ENCODE measurements at regions not wholly inside any gene's neighbourhood (a gene's known extent, or its start where the extent isn't known, plus 50 kb on each side); places are given as distances from the start of the nearest gene placed in this dataset.

GRCh38 chr9:38313421-38313820, 79.1 kb upstream of the ALDH1B1 start:
- Histone ChIP-seq H4K20me1 (ENCODE audit: insufficient read depth, poor library complexity, severe bottlenecking) (no peaks in the 10 kb centered on the region), H3K9me3 (ENCODE audit: low read depth) (no peaks in the 10 kb centered on the region), H3K4me2 (no peak overlapping the region), H3K9me2 (replicated peaks; ENCODE audit: insufficient read depth) (no peaks in the 10 kb centered on the region), H2AFZ (no peak overlapping the region), H3K27me3 (no peaks in the 10 kb centered on the region), H3K4me3 (no peak overlapping the region), H3K36me3 (replicated peaks; ENCODE audit: insufficient read depth, low read depth) (no peaks in the 10 kb centered on the region), H3K27ac (no peak overlapping the region), H3K4me1 (ENCODE audit: insufficient read depth) (peaks cover 27% of the 10 kb centered on the region), H3K79me2 (no peaks in the 10 kb centered on the region)
- TF ChIP-seq EZH2 (IDR thresholded peaks at IDR 0.05; ENCODE audit: borderline replicate concordance), result no peak
- TF ChIP-seq, protein P1, sequence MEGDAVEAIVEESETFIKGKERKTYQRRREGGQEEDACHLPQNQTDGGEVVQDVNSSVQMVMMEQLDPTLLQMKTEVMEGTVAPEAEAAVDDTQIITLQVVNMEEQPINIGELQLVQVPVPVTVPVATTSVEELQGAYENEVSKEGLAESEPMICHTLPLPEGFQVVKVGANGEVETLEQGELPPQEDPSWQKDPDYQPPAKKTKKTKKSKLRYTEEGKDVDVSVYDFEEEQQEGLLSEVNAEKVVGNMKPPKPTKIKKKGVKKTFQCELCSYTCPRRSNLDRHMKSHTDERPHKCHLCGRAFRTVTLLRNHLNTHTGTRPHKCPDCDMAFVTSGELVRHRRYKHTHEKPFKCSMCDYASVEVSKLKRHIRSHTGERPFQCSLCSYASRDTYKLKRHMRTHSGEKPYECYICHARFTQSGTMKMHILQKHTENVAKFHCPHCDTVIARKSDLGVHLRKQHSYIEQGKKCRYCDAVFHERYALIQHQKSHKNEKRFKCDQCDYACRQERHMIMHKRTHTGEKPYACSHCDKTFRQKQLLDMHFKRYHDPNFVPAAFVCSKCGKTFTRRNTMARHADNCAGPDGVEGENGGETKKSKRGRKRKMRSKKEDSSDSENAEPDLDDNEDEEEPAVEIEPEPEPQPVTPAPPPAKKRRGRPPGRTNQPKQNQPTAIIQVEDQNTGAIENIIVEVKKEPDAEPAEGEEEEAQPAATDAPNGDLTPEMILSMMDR (IDR thresholded peaks at IDR 0.05; ENCODE audit: poor library complexity), result no peak
- TF ChIP-seq EZH2phosphoT487 (IDR thresholded peaks at IDR 0.05; ENCODE audit: low read depth, severe bottlenecking, unreplicated experiment), result no peak
- no peak for DNase-seq (ENCODE audit: low spot score)
- 81% methylated on average over 6 of the region's 6 CpGs for WGBS (ENCODE audit: low lambda C conversion rate, missing lambda C conversion rate)

DNA sequence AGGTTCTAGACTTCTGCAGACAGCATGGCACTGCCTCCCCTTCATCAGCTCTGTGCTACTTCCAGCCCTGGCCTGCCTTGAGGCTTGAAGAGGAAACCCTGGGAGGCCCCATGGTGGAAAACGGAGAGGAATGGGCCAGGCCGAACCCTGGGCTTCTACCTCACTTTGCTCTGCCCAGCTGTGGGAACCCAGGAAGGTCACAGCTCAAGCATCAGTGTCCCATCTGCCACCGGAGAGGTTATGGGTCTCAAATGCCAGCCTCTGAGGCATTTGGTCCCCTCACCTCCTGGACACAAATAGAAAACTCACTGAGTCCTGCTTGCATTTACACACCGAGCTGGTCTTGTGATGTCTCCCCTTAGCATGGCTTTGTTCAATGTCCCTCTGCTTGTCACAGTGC, 80.1 kb upstream of the ALDH1B1 start:
- H4K20me1 ChIP-seq (ENCODE audit: insufficient read depth, poor library complexity, severe bottlenecking), result no peaks in the 10 kb centered on the region
- H3K79me2 ChIP-seq, result no peaks in the 10 kb centered on the region
- no peaks in the 10 kb centered on the region for H3K9me3 ChIP-seq (ENCODE audit: low read depth)
- peaks cover 25% of the 10 kb centered on the region for H3K4me1 ChIP-seq (ENCODE audit: insufficient read depth)
- H3K9me2 ChIP-seq (replicated peaks; ENCODE audit: insufficient read depth), result no peaks in the 10 kb centered on the region
- DNase-seq (ENCODE audit: low spot score), result no peak
- no peaks in the 10 kb centered on the region for H3K36me3 ChIP-seq (replicated peaks; ENCODE audit: insufficient read depth, low read depth)
- WGBS (ENCODE audit: low lambda C conversion rate, missing lambda C conversion rate), result 95% methylated on average over 4 of the region's 4 CpGs
- H3K27me3 ChIP-seq, result no peaks in the 10 kb centered on the region
- H3K4me3 ChIP-seq, result no peak overlapping the region
- H2AFZ ChIP-seq, result no peak overlapping the region
- peak overlapping the region; percentile 91 for H3K27ac ChIP-seq
- TF ChIP-seq EZH2phosphoT487 (IDR thresholded peaks at IDR 0.05; ENCODE audit: low read depth, severe bottlenecking, unreplicated experiment) (no peak), EZH2 (IDR thresholded peaks at IDR 0.05; ENCODE audit: borderline replicate concordance) (no peak)
- TF ChIP-seq, protein P1 (IDR thresholded peaks at IDR 0.05; ENCODE audit: poor library complexity), result no peak
- H3K4me2 ChIP-seq, result no peak overlapping the region

- Histone ChIP-seq H3K79me2 (no peaks in the 10 kb centered on the region), H2AFZ (peak overlapping the region; percentile 40), H4K20me1 (ENCODE audit: insufficient read depth, poor library complexity, severe bottlenecking) (no peaks in the 10 kb centered on the region), H3K9me2 (replicated peaks; ENCODE audit: insufficient read depth) (no peaks in the 10 kb centered on the region), H3K9me3 (ENCODE audit: low read depth) (no peaks in the 10 kb centered on the region), H3K27me3 (no peaks in the 10 kb centered on the region), H3K27ac (peak overlapping the region; percentile 91), H3K36me3 (replicated peaks; ENCODE audit: insufficient read depth, low read depth) (no peaks in the 10 kb centered on the region), H3K4me1 (ENCODE audit: insufficient read depth) (peaks cover 25% of the 10 kb centered on the region), H3K4me2 (peak overlapping the region; percentile 59), H3K4me3 (no peak overlapping the region)
- peak; percentile 72 for DNase-seq (ENCODE audit: low spot score)
- 58% methylated on average over 16 of the region's 16 CpGs for WGBS (ENCODE audit: low lambda C conversion rate, missing lambda C conversion rate)
- no peak for TF ChIP-seq EZH2 (IDR thresholded peaks at IDR 0.05; ENCODE audit: borderline replicate concordance)
- TF ChIP-seq EZH2phosphoT487 (IDR thresholded peaks at IDR 0.05; ENCODE audit: low read depth, severe bottlenecking, unreplicated experiment), result no peak
- TF ChIP-seq, protein P1 (IDR thresholded peaks at IDR 0.05; ENCODE audit: poor library complexity), result no peak
These were observed 80.9 kb upstream of the ALDH1B1 start for GRCh38 chr9:38311382-38312270.
